K562 (cell line): ENCODE measurements at regions not wholly inside any gene's neighbourhood (a gene's known extent, or its start where the extent isn't known, plus 50 kb on each side); places are given as distances from the start of the nearest gene placed in this dataset.

Experiments
- EP300 ChIP-seq: IDR thresholded peaks from 2 replicates; pipeline ENCODE4 v1.6.1; 2012; ENCODE audit warnings: low read length, improper control_type of control experiment
- SIN3A ChIP-seq, 2 experiments: fragments of 150-350 bp in 1 of 2; IDR thresholded peaks; 2 replicates each; pipeline ENCODE4 v1.6.1; 2011 to 2016; ENCODE audit warnings: borderline replicate concordance in 2 of 2, low read depth in 2 of 2, low read length in 2 of 2, mild to moderate bottlenecking in 2 of 2, moderate library complexity in 2 of 2; ENCODE audit not compliant: control insufficient read depth in 1 of 2
- SMARCA4 ChIP-seq: fragments of 450-650 bp; IDR thresholded peaks from 2 replicates; pipeline ENCODE4 v1.6.1; 2016
- ZNF133 ChIP-seq: fragments of 250-450 bp; sonication (Bioruptor Pico); IDR thresholded peaks from 2 replicates; pipeline ENCODE4 v1.4.0; 2020; ENCODE audit warnings: mild to moderate bottlenecking
- TF ChIP-seq, protein P1 (sequence below): sonication (generic); formaldehyde crosslinking; IDR thresholded peaks from 2 replicates; pipeline ENCODE4 v1.9.0; 2022; ENCODE audit warnings: mild to moderate bottlenecking, missing genetic modification reagents

- no peak for TF ChIP-seq SIN3A (IDR thresholded peaks at IDR 0.05; ENCODE audit: borderline replicate concordance in 2 of 2, control insufficient read depth in 1 of 2, low read depth in 2 of 2, low read length in 2 of 2)
- TF ChIP-seq ZNF133 = no peak
- TF ChIP-seq, protein P1, sequence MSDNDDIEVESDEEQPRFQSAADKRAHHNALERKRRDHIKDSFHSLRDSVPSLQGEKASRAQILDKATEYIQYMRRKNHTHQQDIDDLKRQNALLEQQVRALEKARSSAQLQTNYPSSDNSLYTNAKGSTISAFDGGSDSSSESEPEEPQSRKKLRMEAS = no peak
- no peak for TF ChIP-seq EP300
- TF ChIP-seq SMARCA4 = no peak
These were observed 78.6 kb upstream of the ITGB1 start for GRCh38 chr10:33036670-33037069.
